Activated CD4-positive, alpha-beta T cell treated with anti-CD3 and anti-CD28 coated beads, Interleukin-2, Interleukin-6, amounts not matched to agents 100 ng/mL and 50 ng/mL, durations not matched to agents 16 hours and 8 hours (primary cell): ENCODE measurements at regions not wholly inside any gene's neighbourhood (a gene's known extent, or its start where the extent isn't known, plus 50 kb on each side); places are given as distances from the start of the nearest gene placed in this dataset.
"Not testable (repeated sequence)": the region's sequence is repeated elsewhere in the genome, so short reads cannot be mapped to it uniquely, and the experiment has no call there.

ENCODE experiments used
- DNase-seq: peaks from one replicate; pipeline ENCODE4 v3.0.0-alpha.2; 2020

GRCh38 chr6:69623357-69623756, 173.5 kb downstream of the LMBRD1 start:
- no peak for DNase-seq

- DNase-seq, result no peak
These were observed 173.9 kb downstream of the LMBRD1 start for GRCh38 chr6:69622924-69623323.

- DNase-seq, result no peak
These were observed 174.6 kb downstream of the LMBRD1 start for GRCh38 chr6:69622230-69622629.

DNA sequence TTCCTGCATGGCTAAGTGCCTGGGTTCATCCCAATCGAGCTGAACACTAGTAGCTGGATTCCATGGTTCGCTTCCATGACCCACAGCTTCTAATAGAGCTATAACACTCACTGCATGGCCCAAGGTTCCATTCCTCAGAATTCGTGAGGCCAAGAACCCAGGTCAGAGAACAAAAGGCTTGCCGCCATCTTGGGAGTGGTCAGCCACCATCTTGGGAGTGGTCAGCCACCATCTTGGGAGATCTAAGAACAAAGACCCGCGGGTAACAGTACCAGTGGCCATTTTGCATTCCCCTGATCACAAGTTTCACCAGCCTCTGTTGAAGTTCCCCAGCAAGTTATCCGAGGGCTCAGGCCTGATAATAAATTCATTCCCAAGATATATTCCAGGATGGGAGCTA, 179.6 kb downstream of the LMBRD1 start:
- no peak for DNase-seq

- no peak for DNase-seq
These were observed 186.9 kb downstream of the LMBRD1 start for GRCh38 chr6:69609836-69610472.

DNA sequence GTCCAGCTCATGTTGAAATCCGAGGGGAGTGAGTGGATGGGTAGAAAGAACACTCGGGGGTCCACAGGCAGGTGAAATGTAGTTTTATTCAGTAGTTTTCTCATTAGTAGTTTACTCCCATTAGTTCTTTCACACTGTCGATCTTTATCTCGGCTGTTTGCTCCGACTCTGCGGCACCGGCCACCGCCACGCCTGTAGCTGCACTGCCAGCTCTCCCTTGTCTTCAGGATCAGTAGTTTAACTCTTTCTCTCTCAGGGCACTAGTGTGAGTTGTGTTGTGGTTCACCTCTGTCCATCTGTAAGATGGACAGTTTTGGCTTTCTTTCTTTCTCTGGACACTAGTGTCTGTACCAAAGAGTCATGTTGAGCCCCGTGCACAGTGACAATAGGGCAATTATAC, 195.7 kb downstream of the LMBRD1 start:
- no peak for DNase-seq

DNA sequence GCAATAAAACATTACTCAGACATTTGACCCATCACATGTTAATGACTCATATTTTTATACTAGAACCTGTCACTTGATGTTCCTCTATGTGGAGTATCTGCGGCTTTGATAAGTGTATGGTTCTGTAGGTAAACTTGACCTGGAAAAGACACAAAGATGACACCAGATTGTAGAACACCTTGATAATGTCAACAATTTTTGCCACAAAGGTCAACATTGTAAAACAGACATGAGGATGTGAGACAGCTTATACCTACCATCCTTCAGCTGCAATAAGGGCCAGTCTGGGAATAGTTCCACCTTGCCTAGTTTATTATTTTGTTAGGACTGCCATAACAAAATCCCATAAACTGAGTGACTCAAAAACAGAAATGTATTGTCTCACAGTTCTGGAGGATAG, 202.4 kb downstream of the LMBRD1 start:
- DNase-seq, result no peak

DNA sequence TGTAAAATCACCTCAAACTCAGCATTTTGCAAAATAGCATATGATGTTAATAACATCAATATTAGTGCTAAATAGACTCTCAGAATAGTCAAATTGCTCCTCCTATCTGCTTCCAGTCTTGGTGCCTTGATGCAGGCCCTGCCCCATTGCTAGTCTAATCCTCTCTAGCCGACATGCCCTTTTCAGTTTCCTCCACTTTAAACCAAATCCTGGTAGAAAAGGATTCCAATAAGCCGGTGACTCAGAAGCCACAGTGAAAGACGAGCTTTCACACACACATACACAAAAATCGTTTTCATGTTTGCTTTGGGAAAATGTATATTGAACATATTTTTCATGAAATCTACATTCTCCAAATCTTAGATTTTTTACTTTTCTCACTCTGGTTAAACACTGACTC, 203.1 kb downstream of the LMBRD1 start:
- DNase-seq, result no peak

GRCh38 chr6:69589626-69590025, 207.2 kb downstream of the LMBRD1 start:
- no peak for DNase-seq

DNA sequence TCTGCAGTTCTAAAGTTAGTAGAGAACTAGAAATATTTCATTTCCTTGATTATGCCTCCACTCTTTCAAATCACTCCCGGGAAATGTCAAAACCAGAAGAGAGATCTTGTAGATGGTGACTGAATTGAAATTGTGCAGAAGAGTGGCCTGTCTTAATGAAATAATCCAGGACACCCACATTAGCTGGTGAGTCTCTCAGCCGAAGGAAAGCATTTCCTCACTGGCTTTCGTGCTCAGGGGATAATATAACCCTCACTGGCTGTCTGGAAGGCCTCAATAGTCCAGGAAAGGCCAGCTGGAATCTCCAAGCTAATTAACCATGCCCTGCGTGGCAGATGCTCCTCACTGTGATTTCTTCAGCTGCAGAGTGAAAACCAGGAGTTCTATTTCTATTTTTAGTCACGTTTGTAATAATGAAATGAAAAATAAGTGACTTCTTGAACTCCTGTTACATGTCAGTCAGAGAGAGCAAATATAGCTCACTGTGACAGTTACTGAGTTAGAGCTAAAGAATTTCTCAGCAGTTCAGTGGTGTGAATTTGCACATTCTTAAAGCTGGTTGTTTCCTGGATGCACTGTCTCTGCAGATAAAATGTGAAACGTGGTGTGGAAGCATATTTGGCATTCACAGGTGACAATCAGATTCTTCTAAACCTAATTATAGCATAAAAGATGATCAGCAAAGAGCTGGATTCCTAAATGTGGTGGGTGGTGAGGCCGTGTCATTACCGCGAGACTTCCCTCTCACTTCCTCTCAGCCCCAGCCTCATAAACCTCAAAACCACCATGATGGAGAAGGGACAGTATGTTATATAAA, 211.7 kb downstream of the LMBRD1 start:
- DNase-seq, result peak; percentile 9

DNA sequence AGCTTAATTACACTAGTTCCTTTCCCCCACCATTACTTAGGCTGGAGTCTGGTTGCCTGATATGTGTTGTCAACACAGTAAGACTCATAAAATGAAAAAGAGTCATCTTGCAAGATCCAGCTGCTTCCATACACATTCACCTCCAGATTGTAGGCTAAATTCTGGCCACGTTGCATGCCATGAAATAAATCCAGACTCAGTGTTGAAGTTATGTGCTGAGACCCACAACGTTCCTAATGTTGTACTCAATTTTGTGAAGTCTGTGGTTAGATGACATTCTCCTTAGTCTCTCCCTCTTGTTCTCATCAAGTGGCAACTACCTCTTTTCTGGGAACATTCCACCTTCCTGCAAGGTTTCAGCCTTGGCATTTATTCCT, 212.3 kb downstream of the LMBRD1 start:
- DNase-seq, result no peak

DNA sequence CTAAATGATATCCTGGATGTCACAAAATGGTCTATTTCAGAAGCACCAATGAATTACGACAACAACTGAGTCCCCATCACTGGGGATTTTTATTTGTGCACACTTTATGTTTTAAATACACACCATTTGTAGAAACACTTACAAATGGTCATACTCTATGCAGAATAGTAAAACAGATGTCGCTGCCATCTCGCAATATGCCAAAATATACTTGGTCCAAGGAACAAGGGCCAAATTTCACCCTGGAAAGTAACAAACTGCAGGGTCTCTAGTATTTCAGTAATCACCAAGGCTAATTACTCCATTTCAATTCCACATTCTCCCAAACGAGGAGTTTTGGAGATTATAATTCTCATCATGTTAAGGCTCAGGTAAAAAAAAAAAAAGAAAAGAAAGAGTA, 215.2 kb downstream of the LMBRD1 start:
- DNase-seq, result no peak

GRCh38 chr6:69580706-69581105, 216.1 kb downstream of the LMBRD1 start:
- no peak for DNase-seq

DNA sequence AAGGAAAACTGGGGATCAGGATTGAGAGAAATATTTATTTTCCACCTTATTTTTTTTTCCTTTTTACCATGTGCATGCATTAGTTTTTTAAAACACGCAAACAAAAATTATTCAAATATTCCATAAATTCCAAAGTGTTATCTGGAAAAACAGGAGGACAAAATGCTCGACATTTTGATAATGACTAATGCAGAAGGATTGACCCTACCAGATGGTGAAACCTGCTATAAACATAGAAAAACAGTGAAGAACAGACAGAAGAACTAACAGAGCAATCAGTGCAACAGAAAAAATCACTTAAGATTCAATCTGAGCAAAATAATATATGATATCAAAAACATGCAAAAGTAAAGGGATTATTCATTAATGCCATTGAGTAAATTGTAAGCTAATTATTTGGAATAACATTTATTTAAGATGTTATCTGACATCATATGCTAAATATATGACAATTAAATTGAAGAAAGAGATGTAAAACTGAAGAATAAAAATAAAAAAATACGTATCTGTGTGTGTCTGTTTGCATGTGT, 218.4 kb downstream of the LMBRD1 start:
- DNase-seq, result no peak

DNA sequence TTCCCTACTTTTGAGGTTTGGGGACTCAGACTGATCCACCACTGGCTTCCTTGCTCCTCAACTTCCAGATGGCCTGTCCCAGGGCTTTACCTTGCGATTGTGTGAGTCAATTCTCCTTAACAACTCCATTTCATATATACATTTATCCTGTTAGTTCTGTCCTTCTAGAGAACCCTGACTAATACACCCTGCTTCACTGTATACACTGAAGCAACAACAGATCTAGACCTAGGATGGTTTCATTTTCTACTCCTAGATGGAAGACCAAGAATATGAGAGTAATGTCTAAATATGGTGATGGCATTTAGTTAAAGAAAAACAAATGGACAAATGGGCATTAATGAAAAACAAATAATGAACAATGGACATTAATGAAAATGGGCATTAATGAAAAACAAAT, 225.6 kb downstream of the LMBRD1 start:
- DNase-seq, result no peak

DNA sequence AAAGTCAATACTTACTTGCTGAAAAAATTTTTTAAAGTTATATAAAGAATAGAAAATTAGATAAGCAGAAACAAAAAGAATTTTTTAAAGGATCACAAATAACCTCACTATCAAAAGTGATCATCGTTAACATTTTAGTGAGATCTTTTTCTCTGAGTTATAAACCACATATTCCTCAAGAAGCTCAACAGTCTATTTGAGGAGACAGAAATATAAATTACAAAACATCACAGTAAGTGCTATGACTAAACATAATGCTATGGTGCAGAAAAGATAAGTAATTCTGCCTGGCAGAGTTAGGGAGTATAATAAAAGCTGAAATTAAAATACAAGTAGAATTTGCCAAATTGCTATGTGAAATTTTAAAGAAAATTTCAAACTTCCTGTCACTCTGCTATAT, 226.7 kb downstream of the LMBRD1 start:
- no peak for DNase-seq

DNA sequence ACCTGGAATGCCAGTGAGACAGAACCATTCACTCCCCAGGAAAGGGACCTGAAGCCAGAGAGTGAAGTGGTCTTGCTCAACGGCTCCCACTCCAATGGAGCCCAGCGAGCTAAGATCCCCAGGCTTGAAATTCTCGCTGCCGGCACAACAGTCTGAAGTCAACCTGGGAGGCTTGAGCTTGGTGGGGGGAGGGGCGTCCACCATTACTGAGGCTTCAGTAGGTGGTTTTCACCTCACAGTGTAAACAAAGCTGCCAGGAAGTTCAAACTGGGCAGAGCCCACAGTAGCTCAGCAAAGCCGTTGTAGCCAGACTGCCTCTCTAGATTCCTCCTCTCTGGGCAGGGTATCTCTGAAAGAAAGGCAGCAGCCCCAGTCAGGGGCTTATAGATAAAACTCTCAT, 236.2 kb downstream of the LMBRD1 start:
- not testable (repeated sequence) for DNase-seq

GRCh38 chr6:69555088-69555638, 241.6 kb downstream of the LMBRD1 start:
- DNase-seq, result no peak

DNA sequence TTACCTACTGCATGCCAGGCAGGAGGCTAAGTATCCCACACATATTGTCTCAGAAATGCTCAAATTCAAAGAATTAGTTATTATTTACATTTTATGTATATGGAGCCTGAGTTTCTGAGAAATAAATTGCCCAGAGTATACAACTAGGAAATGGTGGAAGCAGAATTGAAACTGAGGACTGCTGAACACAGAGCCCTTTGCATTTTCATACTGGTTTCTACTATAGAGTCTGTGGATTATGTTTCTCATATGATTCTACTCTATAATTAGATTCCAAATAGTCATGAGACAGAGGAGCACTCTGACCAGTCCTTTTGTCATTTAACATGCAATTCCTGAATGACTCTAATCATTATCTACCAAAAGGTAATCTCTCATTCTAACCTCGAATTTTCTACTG, 254.3 kb downstream of the LMBRD1 start:
- DNase-seq, result no peak

DNA sequence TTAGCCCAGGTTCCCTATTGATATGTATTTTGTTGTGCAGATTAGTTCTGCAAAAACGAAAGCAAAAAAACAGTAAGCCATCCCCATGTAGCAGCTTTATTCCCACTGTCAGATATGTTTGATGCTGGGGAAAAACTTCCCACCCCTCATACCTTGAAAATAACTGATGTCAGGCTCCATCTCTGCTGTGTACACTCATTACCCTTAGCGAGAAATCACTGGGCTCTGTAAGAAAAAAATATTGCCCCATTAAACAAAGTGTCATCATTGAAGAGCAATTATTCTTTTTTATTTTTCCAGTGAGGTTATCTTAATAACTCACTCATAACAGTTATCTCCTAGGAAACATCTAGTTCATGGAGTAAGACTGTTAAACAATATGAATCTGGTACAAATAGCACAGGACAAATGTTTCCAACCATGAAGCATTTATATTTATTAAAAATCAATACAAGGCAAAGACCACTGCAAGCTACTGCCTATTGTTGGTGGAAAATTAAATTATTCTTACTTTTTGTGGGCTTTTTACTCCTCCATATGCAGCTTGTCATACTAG, 268.8 kb downstream of the LMBRD1 start:
- DNase-seq, result no peak

DNA sequence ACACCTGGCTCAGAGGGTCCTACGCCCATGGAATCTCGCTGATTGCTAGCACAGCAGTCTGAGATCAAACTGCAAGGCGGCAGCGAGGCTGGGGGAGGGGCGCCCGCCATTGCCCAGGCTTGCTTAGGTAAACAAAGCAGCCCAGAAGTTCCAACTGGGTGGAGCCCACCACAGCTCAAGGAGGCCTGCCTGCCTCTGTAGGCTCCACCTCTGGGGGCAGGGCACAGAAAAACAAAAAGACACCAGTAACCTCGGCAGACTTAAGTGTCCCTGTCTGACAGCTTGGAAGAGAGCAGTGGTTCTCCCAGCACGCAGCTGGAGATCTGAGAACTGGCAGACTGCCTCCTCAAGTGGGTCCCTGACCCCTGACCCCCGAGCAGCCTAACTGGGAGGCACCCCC, 281.3 kb downstream of the LMBRD1 start:
- DNase-seq, result not testable (repeated sequence)

DNA sequence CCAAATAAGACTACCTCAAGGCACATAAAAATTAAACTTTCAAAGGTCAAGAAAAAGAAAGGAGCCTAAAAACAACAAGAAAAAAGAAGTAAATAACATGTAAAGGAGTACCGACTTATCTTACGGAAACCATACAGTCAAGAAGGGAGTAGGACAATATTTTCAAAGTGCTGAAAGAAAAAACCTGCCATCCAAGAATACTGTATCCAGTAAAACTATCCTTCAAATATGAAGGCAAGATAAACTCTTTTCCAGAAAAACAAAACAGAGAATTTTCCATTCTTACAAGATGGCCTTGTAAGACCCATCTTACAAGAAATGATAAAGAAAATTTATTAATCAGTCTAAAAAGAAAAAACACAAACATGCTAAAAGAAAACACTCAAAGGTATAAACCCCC, 302.2 kb downstream of the LMBRD1 start:
- DNase-seq, result no peak

DNA sequence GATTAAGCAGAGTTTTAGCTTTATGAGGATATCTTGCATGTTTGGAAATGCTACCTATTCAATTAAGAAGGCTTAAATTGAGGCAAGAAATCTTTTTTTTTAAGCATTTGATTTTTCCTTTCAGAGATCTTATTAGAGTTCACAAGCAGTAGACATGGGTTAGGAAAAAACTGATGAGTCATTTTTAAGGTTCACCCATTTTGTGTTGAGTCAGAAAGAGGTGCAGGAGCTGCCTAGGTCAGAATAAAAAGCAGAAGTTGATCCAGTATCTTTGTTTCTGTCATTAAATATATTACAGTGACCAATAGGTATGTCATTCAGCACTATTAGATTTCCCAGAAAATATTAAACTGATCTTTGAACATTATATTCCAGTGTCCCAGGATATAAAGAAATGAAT, 306.8 kb downstream of the LMBRD1 start:
- DNase-seq, result no peak

- DNase-seq, result no peak
These were observed 309.1 kb downstream of the LMBRD1 start for GRCh38 chr6:69487688-69488087.
